ENCODE measurements at regions not wholly inside any gene's neighbourhood (a gene's known extent, or its start where the extent isn't known, plus 50 kb on each side); places are given as distances from the start of the nearest gene placed in this dataset.

GRCh38 chr20:52025938-52026337 is 165.6 kb downstream of the ZFP64 start:
- TF ChIP-seq CTCF (IDR thresholded peaks at IDR 0.05; ENCODE audit: partially characterized antibody, unreplicated experiment) = no peak
- Mint-ChIP-seq H3K4me3 (ENCODE audit: unreplicated experiment) (no peak overlapping the region), H3K27me3 (ENCODE audit: unreplicated experiment) (no peaks in the 10 kb centered on the region), H3K27ac (ENCODE audit: unreplicated experiment) (no peak overlapping the region), H3K4me1 (ENCODE audit: low read depth, unreplicated experiment) (no peaks in the 10 kb centered on the region), H3K36me3 (ENCODE audit: unreplicated experiment) (no peaks in the 10 kb centered on the region), H3K9me3 (ENCODE audit: unreplicated experiment) (peaks cover 2% of the 10 kb centered on the region)
- no peak for DNase-seq

- Mint-ChIP-seq H3K9me3 (ENCODE audit: unreplicated experiment) (no peaks in the 10 kb centered on the region), H3K27ac (ENCODE audit: unreplicated experiment) (no peak overlapping the region), H3K4me1 (ENCODE audit: low read depth, unreplicated experiment) (no peaks in the 10 kb centered on the region), H3K27me3 (ENCODE audit: unreplicated experiment) (no peaks in the 10 kb centered on the region), H3K36me3 (ENCODE audit: unreplicated experiment) (no peaks in the 10 kb centered on the region), H3K4me3 (ENCODE audit: unreplicated experiment) (no peak overlapping the region)
- no peak for DNase-seq
- no peak for TF ChIP-seq CTCF (IDR thresholded peaks at IDR 0.05; ENCODE audit: partially characterized antibody, unreplicated experiment)
Observed at GRCh38 chr20:52019313-52019712, 172.3 kb downstream of the ZFP64 start.

- H3K27ac Mint-ChIP-seq (ENCODE audit: unreplicated experiment) = no peak overlapping the region
- no peaks in the 10 kb centered on the region for H3K36me3 Mint-ChIP-seq (ENCODE audit: unreplicated experiment)
- DNase-seq = no peak
- H3K4me3 Mint-ChIP-seq (ENCODE audit: unreplicated experiment) = no peak overlapping the region
- TF ChIP-seq CTCF (IDR thresholded peaks at IDR 0.05; ENCODE audit: partially characterized antibody, unreplicated experiment) = no peak
- H3K4me1 Mint-ChIP-seq (ENCODE audit: low read depth, unreplicated experiment) = no peaks in the 10 kb centered on the region
- H3K9me3 Mint-ChIP-seq (ENCODE audit: unreplicated experiment) = no peaks in the 10 kb centered on the region
- no peaks in the 10 kb centered on the region for H3K27me3 Mint-ChIP-seq (ENCODE audit: unreplicated experiment)
Observed at GRCh38 chr20:52017669-52018317, 173.8 kb downstream of the ZFP64 start.

- Mint-ChIP-seq H3K27ac (ENCODE audit: unreplicated experiment) (no peak overlapping the region), H3K9me3 (ENCODE audit: unreplicated experiment) (no peaks in the 10 kb centered on the region), H3K27me3 (ENCODE audit: unreplicated experiment) (no peaks in the 10 kb centered on the region), H3K4me3 (ENCODE audit: unreplicated experiment) (no peak overlapping the region), H3K4me1 (ENCODE audit: low read depth, unreplicated experiment) (no peaks in the 10 kb centered on the region), H3K36me3 (ENCODE audit: unreplicated experiment) (no peaks in the 10 kb centered on the region)
- no peak for DNase-seq
- TF ChIP-seq CTCF (IDR thresholded peaks at IDR 0.05; ENCODE audit: partially characterized antibody, unreplicated experiment) = no peak
Observed at GRCh38 chr20:52016022-52016421, 175.6 kb downstream of the ZFP64 start.

GRCh38 chr20:52015155-52015554 is 176.4 kb downstream of the ZFP64 start:
- TF ChIP-seq CTCF (IDR thresholded peaks at IDR 0.05; ENCODE audit: partially characterized antibody, unreplicated experiment) = no peak
- H3K27me3 Mint-ChIP-seq (ENCODE audit: unreplicated experiment) = no peaks in the 10 kb centered on the region
- no peaks in the 10 kb centered on the region for H3K36me3 Mint-ChIP-seq (ENCODE audit: unreplicated experiment)
- no peaks in the 10 kb centered on the region for H3K9me3 Mint-ChIP-seq (ENCODE audit: unreplicated experiment)
- DNase-seq = no peak
- no peak overlapping the region for H3K4me3 Mint-ChIP-seq (ENCODE audit: unreplicated experiment)
- no peaks in the 10 kb centered on the region for H3K4me1 Mint-ChIP-seq (ENCODE audit: low read depth, unreplicated experiment)
- no peak overlapping the region for H3K27ac Mint-ChIP-seq (ENCODE audit: unreplicated experiment)

All from glutamatergic neuron (in vitro differentiated cells).